GM12873 (cell line): ENCODE measurements at regions not wholly inside any gene's neighbourhood (a gene's known extent, or its start where the extent isn't known, plus 50 kb on each side); places are given as distances from the start of the nearest gene placed in this dataset.

Source experiments
- TF ChIP-seq, protein P1 (sequence below): IDR thresholded peaks from 2 replicates; pipeline ENCODE4 v1.5.1; 2012; ENCODE audit warnings: low read depth, mild to moderate bottlenecking, moderate library complexity, low read length, control low read depth; ENCODE audit not compliant: insufficient read depth; ENCODE audit errors: missing control alignments

DNA sequence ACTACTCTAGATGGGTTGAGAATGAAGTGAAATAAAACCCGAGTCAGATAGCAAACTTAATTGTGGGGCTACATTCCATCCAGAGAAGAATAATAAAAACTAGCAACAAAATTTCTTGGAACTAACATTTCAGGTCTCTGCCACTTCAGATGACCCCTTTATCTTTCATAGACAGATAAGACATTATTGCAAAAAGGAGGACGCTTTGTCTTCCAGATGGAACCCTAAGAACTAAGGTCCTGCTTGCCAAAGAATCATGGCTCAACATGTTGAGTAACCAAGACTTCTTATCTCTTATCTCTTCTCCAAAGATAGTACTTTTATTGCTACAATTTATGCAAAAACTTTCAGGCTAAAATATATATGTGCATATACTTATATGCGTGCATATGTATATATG is 221.1 kb upstream of the PREP start:
- TF ChIP-seq, protein P1, sequence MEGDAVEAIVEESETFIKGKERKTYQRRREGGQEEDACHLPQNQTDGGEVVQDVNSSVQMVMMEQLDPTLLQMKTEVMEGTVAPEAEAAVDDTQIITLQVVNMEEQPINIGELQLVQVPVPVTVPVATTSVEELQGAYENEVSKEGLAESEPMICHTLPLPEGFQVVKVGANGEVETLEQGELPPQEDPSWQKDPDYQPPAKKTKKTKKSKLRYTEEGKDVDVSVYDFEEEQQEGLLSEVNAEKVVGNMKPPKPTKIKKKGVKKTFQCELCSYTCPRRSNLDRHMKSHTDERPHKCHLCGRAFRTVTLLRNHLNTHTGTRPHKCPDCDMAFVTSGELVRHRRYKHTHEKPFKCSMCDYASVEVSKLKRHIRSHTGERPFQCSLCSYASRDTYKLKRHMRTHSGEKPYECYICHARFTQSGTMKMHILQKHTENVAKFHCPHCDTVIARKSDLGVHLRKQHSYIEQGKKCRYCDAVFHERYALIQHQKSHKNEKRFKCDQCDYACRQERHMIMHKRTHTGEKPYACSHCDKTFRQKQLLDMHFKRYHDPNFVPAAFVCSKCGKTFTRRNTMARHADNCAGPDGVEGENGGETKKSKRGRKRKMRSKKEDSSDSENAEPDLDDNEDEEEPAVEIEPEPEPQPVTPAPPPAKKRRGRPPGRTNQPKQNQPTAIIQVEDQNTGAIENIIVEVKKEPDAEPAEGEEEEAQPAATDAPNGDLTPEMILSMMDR: no peak

DNA sequence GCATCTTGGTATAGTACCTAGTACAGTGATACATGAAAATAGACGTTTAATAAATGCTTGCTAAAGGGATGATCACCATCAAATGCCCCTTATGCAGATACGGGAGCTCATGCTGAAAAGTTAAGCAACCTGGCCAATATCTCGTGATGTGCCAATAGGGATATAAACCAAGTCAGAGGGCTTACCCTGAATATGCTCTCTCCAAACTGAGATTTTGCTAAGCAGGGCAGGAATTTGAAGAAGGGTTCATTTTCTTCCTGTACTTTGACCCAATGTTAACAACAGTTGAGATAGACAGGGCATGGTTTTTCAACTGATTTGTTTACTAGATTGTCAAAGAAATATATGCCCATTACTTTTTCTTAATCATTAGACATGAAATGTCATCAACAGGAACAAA is 219.3 kb upstream of the PREP start:
- TF ChIP-seq, protein P1: no peak

DNA sequence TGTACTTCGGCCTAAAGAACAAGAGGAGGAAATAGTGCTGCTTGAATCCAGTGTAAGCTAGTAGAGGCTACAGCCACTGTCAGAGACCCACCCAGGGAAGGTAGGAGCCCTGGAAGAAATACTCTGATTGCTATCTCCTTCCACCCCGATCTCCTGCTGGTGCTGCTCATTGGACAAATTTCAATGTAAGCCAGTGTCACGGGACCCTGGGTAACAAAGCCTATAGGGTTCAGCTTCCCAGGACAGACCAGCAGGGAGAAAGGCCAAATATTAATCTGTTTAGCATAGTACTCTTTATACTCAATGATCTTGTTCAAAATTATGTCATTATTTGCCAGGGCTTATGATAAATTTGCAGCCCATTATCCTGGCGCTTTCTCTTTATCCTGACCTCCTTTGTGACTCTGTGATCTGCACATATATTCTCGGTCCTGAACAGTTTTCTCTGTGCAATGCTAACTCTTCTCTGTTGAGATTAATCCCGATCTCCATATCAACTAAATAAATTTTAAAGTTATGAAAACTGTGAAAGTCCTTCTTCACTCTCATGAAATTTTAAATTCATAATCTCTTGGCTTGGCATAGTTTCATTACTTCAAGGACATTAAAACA is 218.8 kb upstream of the PREP start:
- TF ChIP-seq, protein P1: no peak

DNA sequence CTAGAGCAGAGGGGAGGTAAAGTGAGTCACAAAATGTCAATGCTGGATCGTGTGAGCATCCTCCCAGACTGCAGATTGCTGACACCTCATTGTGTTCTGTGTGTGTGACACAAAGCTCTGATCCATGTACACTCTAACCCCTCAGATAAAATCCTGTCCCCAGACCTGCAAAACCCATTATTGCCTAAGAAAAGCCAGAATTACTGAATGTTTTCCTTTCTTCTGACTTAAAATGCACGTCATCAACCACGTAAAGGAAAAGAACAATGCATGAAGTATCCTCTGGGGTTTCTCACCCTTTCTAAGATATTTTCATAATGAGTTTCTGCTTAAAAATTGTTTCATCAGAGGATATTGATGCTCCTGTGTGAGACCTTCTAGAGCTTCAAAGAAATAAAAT is 218.0 kb upstream of the PREP start:
- TF ChIP-seq, protein P1: no peak

DNA sequence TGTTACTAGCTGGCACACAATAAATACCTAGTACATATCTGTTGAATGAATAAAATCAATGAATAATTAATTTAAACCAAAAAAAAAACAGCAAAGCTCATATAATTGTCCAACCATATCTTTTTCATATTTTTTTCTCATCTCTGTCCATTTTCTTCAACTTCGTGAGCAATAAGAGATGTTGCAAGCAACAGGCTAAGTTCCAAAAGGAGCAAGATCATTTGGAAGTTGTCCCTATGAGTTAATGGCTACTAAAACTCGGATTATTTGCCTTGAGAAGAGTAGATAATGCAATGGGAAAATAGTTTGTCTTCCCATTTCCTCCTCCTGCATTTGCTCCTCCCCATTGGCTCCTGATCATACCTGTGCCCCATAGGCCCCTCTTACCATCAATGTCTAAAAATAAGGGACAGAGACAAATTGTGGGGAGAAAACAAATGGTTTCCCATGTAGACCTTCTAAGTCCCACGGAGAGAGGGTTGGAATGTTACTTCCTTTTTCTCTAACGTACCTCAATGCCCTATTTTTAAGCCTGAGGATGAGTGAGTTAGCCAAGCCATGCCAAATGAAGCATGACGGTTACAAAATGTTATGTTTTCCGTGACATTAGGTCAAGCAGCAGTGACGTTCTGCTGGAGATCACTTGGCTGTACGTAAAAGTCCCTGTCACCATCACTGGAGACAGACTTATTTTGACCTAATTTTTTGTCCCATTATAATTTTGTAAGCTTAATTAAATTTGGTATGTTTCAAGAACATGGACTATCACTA is 217.3 kb upstream of the PREP start:
- TF ChIP-seq, protein P1: no peak

DNA sequence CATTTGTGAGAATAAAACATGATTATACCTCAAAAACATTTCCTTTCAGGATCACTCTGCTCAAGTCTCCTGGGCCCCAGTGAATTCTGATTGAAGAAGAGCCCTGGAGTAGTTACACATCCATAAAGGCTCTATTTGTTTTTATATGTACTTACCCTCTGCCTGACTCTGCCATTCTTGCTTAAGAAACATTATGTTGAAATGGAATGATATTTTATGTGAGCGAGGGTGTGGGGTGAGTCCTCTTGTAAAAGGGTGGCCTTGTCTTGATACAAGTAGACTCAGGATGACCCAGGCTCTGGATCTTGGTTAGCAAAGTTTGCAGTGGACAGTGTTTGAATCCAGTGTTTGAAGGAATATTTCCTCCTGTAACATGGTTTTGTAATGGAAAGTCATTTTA is 215.4 kb upstream of the PREP start:
- TF ChIP-seq, protein P1: no peak

DNA sequence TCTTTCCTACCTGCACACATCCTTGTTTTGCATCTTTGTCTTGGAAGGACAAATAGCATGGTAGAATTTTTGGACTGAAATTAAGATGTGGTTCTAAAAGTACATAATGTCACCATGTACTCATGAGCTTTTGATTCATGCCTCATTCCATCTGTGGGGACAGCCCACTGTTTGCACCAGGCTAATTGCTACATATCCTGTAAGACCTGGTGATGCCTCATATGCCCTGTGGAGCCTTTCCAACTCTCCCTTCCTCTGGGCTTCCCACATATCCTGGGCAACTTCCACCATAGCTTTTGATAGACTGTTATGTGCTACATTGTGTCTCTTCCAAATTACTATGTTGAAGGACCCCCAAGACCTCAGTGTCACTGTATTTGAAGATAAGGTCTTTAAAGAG is 213.6 kb upstream of the PREP start:
- TF ChIP-seq, protein P1: no peak
